ENCODE measurements at regions not wholly inside any gene's neighbourhood (a gene's known extent, or its start where the extent isn't known, plus 50 kb on each side); places are given as distances from the start of the nearest gene placed in this dataset.

- no peak for TF ChIP-seq CTCF (IDR thresholded peaks at IDR 0.05)
- H3K27ac Mint-ChIP-seq = no peak overlapping the region
- H3K9me3 Mint-ChIP-seq = no peaks in the 10 kb centered on the region
- no peak for DNase-seq
- H3K36me3 Mint-ChIP-seq (ENCODE audit: low read depth) = no peaks in the 10 kb centered on the region
- CTCF ChIA-PET = no interaction called here
- peaks cover 6% of the 10 kb centered on the region for H3K4me1 Mint-ChIP-seq (ENCODE audit: low read depth)
- no peak overlapping the region for H3K4me3 Mint-ChIP-seq
- POLR2A ChIA-PET = no interaction called here
- H3K27me3 Mint-ChIP-seq = no peaks in the 10 kb centered on the region
- intact Hi-C loops (cut with micrococcal nuclease) = no loop called here
- no peak for ATAC-seq
Measured at GRCh38 chr4:183823434-183823833, 81.7 kb upstream of the STOX2 start.

- H3K36me3 Mint-ChIP-seq (ENCODE audit: low read depth) = no peaks in the 10 kb centered on the region
- no peak overlapping the region for H3K27ac Mint-ChIP-seq
- CTCF ChIA-PET = no interaction called here
- no peak overlapping the region for H3K4me3 Mint-ChIP-seq
- no peak for TF ChIP-seq CTCF (IDR thresholded peaks at IDR 0.05)
- H3K27me3 Mint-ChIP-seq = no peaks in the 10 kb centered on the region
- H3K4me1 Mint-ChIP-seq (ENCODE audit: low read depth) = peaks cover 6% of the 10 kb centered on the region
- intact Hi-C loops (cut with micrococcal nuclease) = no loop called here
- ATAC-seq (no peak), DNase-seq (no peak)
- H3K9me3 Mint-ChIP-seq = no peaks in the 10 kb centered on the region
- POLR2A ChIA-PET = no interaction called here
Measured at GRCh38 chr4:183825346-183825745, 79.8 kb upstream of the STOX2 start.

GRCh38 chr4:183826461-183826860, 78.6 kb upstream of the STOX2 start:
- ATAC-seq (no peak), DNase-seq (no peak)
- intact Hi-C loops (cut with micrococcal nuclease) = no loop called here
- Mint-ChIP-seq H3K27me3 (no peaks in the 10 kb centered on the region), H3K4me3 (no peak overlapping the region), H3K9me3 (no peaks in the 10 kb centered on the region), H3K36me3 (ENCODE audit: low read depth) (no peaks in the 10 kb centered on the region), H3K27ac (no peak overlapping the region), H3K4me1 (ENCODE audit: low read depth) (peaks cover 6% of the 10 kb centered on the region)
- POLR2A ChIA-PET = no interaction called here
- CTCF ChIA-PET = interaction anchor here (1.6 kb wide), 1 partner anchor 14 kb away, joined by 4 read pairs; no protein-coding TSS in a partner anchor
- no peak for TF ChIP-seq CTCF (IDR thresholded peaks at IDR 0.05)

- Mint-ChIP-seq H3K4me3 (no peak overlapping the region), H3K4me1 (ENCODE audit: low read depth) (peaks cover 6% of the 10 kb centered on the region), H3K27me3 (no peaks in the 10 kb centered on the region), H3K9me3 (no peaks in the 10 kb centered on the region), H3K27ac (no peak overlapping the region), H3K36me3 (ENCODE audit: low read depth) (no peaks in the 10 kb centered on the region)
- ATAC-seq = no peak
- CTCF ChIA-PET = interaction anchor here (1.6 kb wide), 1 partner anchor 12 kb away, joined by 4 read pairs; no protein-coding TSS in a partner anchor
- no peak for TF ChIP-seq CTCF (IDR thresholded peaks at IDR 0.05)
- intact Hi-C loops (cut with micrococcal nuclease) = no loop called here
- DNase-seq = no peak
- POLR2A ChIA-PET = no interaction called here
Measured at GRCh38 chr4:183828125-183828524, 77.0 kb upstream of the STOX2 start.

- Mint-ChIP-seq H3K27me3 (no peaks in the 10 kb centered on the region), H3K4me3 (no peak overlapping the region), H3K9me3 (no peaks in the 10 kb centered on the region), H3K27ac (no peak overlapping the region), H3K36me3 (ENCODE audit: low read depth) (no peaks in the 10 kb centered on the region), H3K4me1 (ENCODE audit: low read depth) (peaks cover 6% of the 10 kb centered on the region)
- ChIA-PET POLR2A (no interaction called here), CTCF (no interaction called here)
- ATAC-seq = no peak
- no peak for TF ChIP-seq CTCF (IDR thresholded peaks at IDR 0.05)
- intact Hi-C loops (cut with micrococcal nuclease) = no loop called here
- no peak for DNase-seq
Measured at GRCh38 chr4:183828839-183829238, 76.3 kb upstream of the STOX2 start.
